GM23338 (cell line): ENCODE measurements at regions not wholly inside any gene's neighbourhood (a gene's known extent, or its start where the extent isn't known, plus 50 kb on each side); places are given as distances from the start of the nearest gene placed in this dataset.

Experiments used
- ATAC-seq: fragments of 200-7000 bp; cut with Tn5 transposase; 3 replicates; pipeline ENCODE4 v1.9.1; 2020
- DNase-seq: peaks from one replicate; pipeline ENCODE4 v3.0.0-alpha.2; 2015; ENCODE audit warnings: low spot score
- H2AFZ ChIP-seq: fragments of 200-600 bp; sonication (generic); 2 replicates; pipeline ENCODE4 v1.8.0; 2016; ENCODE audit warnings: antibody characterized with exemption, mild to moderate bottlenecking, moderate library complexity
- H3F3A ChIP-seq: fragments of 200-600 bp; sonication (generic); replicated peaks from 2 replicates; pipeline ENCODE4 v1.8.0; 2017; ENCODE audit warnings: antibody characterized with exemption, mixed run types, low read depth
- H3K27ac ChIP-seq: fragments of 200-600 bp; sonication (generic); 2 replicates; pipeline ENCODE4 v1.6.1; 2016; ENCODE audit warnings: low read depth
- H3K27me3 ChIP-seq: fragments of 200-600 bp; sonication (generic); 2 replicates; pipeline ENCODE4 v1.8.0; 2016; ENCODE audit warnings: mild to moderate bottlenecking, mixed run types, moderate library complexity; ENCODE audit not compliant: insufficient read depth
- H3K36me3 ChIP-seq: fragments of 200-600 bp; sonication (generic); 2 replicates; pipeline ENCODE4 v1.8.0; 2016; ENCODE audit warnings: mild to moderate bottlenecking; ENCODE audit not compliant: insufficient read depth
- H3K4me1 ChIP-seq: fragments of 200-600 bp; sonication (generic); 2 replicates; pipeline ENCODE4 v1.8.0; 2016; ENCODE audit warnings: mild to moderate bottlenecking, moderate library complexity; ENCODE audit not compliant: insufficient read depth
- H3K4me2 ChIP-seq: fragments of 200-600 bp; sonication (generic); 2 replicates; pipeline ENCODE4 v1.7.1; 2017; ENCODE audit warnings: mixed run types
- H3K4me3 ChIP-seq: fragments of 200-600 bp; sonication (generic); 2 replicates; pipeline ENCODE4 v1.6.1; 2016; ENCODE audit warnings: mixed run types
- H3K79me2 ChIP-seq: fragments of 200-600 bp; sonication (generic); replicated peaks from 2 replicates; pipeline ENCODE4 v1.8.0; 2017; ENCODE audit warnings: mild to moderate bottlenecking; ENCODE audit not compliant: insufficient read depth
- H3K9me2 ChIP-seq: fragments of 200-600 bp; sonication (generic); 2 replicates; pipeline ENCODE4 v1.8.0; 2017; ENCODE audit not compliant: insufficient read depth
- H4K20me1 ChIP-seq: fragments of 200-600 bp; sonication (generic); replicated peaks from 2 replicates; pipeline ENCODE4 v1.8.0; 2017; ENCODE audit warnings: mild to moderate bottlenecking; ENCODE audit not compliant: insufficient read depth
- H3K27ac Mint-ChIP-seq: 2 replicates; pipeline ENCODE4 v1.8.0; 2020; ENCODE audit warnings: inconsistent platforms, mild to moderate bottlenecking, moderate library complexity, mixed read lengths
- H3K27me3 Mint-ChIP-seq: 3 replicates; pipeline ENCODE4 v1.8.0; 2022; ENCODE audit warnings: low read depth, mild to moderate bottlenecking, moderate library complexity, mixed read lengths, inconsistent platforms; ENCODE audit not compliant: insufficient read depth, poor library complexity
- H3K36me3 Mint-ChIP-seq: 3 replicates; pipeline ENCODE4 v1.8.0; 2021; ENCODE audit warnings: low read depth, mild to moderate bottlenecking, inconsistent platforms, moderate library complexity, mixed read lengths
- H3K4me1 Mint-ChIP-seq: 3 replicates; pipeline ENCODE4 v1.8.0; 2020; ENCODE audit warnings: mild to moderate bottlenecking, inconsistent platforms, mixed read lengths
- H3K4me3 Mint-ChIP-seq: 3 replicates; pipeline ENCODE4 v1.8.0; 2021; ENCODE audit warnings: moderate library complexity, mild to moderate bottlenecking, inconsistent platforms, mixed read lengths
- H3K9me3 Mint-ChIP-seq: 3 replicates; pipeline ENCODE4 v1.8.0; 2020; ENCODE audit warnings: moderate library complexity, mild to moderate bottlenecking, inconsistent platforms, mixed read lengths
- CREB1 ChIP-seq: fragments of 250-450 bp; sonication (Bioruptor Pico); IDR thresholded peaks from 2 replicates; pipeline ENCODE4 v1.5.0; 2020; ENCODE audit warnings: low read depth, mild to moderate bottlenecking, moderate library complexity
- CTCF ChIP-seq, 2 experiments: fragments of 200-600 bp in 1 of 2; sonication (generic) in 1 of 2; conservative IDR thresholded peaks; 2 replicates each; pipeline versions ENCODE4 v1.5.1 to v1.6.1; 2016 to 2017; ENCODE audit warnings: antibody characterized with exemption in 2 of 2, low read depth in 2 of 2, mild to moderate bottlenecking in 2 of 2, moderate library complexity in 1 of 2
- ETS1 ChIP-seq: IDR thresholded peaks from 2 replicates; pipeline ENCODE4 v1.6.1; 2016; ENCODE audit warnings: antibody characterized with exemption
- EZH2 ChIP-seq: fragments of 200-600 bp; sonication (generic); IDR thresholded peaks from one replicate; pipeline ENCODE4 v1.8.0; 2017; ENCODE audit warnings: antibody characterized with exemption, mild to moderate bottlenecking, low read depth; ENCODE audit not compliant: unreplicated experiment
- EZH2phosphoT487 ChIP-seq: fragments of 200-600 bp; sonication (generic); IDR thresholded peaks from one replicate; pipeline ENCODE4 v1.8.1; 2018; ENCODE audit warnings: antibody characterized with exemption; ENCODE audit not compliant: unreplicated experiment
- JUNB ChIP-seq: IDR thresholded peaks from one replicate; pipeline ENCODE4 v1.6.1; 2016; ENCODE audit warnings: antibody characterized with exemption; ENCODE audit not compliant: unreplicated experiment
- NANOG ChIP-seq: IDR thresholded peaks from 2 replicates; pipeline ENCODE4 v1.6.1; 2016; ENCODE audit warnings: antibody characterized with exemption, borderline replicate concordance
- POLR2AphosphoS5 ChIP-seq: IDR thresholded peaks from 2 replicates; pipeline ENCODE4 v1.6.1; 2016; ENCODE audit warnings: antibody characterized with exemption, low read depth
- REST ChIP-seq: IDR thresholded peaks from one replicate; pipeline ENCODE4 v1.6.1; 2018; ENCODE audit warnings: antibody characterized with exemption; ENCODE audit not compliant: unreplicated experiment
- STAT1 ChIP-seq: IDR thresholded peaks from one replicate; pipeline ENCODE4 v1.6.1; 2016; ENCODE audit warnings: antibody characterized with exemption; ENCODE audit not compliant: unreplicated experiment
- ZNF114 ChIP-seq: fragments of 250-450 bp; sonication (Bioruptor Pico); IDR thresholded peaks from 2 replicates; pipeline ENCODE4 v1.5.0; 2020; ENCODE audit warnings: mild to moderate bottlenecking, moderate library complexity
- ZNF331 ChIP-seq: fragments of 250-450 bp; sonication (Bioruptor Pico); IDR thresholded peaks from 2 replicates; pipeline ENCODE4 v1.5.0; 2020; ENCODE audit warnings: low read depth, mild to moderate bottlenecking, moderate library complexity

- no peak for TF ChIP-seq REST
- TF ChIP-seq CREB1 (CRISPR knock-in tag), result no peak
- TF ChIP-seq EZH2phosphoT487, result no peak
- no peak for TF ChIP-seq ZNF114 (CRISPR knock-in tag)
- no peak for TF ChIP-seq STAT1
- no peak for TF ChIP-seq ETS1
- no peak for TF ChIP-seq EZH2
- no peak for TF ChIP-seq ZNF331
- no peak for TF ChIP-seq POLR2AphosphoS5
- TF ChIP-seq NANOG, result no peak
Observed at GRCh38 chr7:22663357-22663718, 63.7 kb upstream of the IL6 start (continued).

DNA sequence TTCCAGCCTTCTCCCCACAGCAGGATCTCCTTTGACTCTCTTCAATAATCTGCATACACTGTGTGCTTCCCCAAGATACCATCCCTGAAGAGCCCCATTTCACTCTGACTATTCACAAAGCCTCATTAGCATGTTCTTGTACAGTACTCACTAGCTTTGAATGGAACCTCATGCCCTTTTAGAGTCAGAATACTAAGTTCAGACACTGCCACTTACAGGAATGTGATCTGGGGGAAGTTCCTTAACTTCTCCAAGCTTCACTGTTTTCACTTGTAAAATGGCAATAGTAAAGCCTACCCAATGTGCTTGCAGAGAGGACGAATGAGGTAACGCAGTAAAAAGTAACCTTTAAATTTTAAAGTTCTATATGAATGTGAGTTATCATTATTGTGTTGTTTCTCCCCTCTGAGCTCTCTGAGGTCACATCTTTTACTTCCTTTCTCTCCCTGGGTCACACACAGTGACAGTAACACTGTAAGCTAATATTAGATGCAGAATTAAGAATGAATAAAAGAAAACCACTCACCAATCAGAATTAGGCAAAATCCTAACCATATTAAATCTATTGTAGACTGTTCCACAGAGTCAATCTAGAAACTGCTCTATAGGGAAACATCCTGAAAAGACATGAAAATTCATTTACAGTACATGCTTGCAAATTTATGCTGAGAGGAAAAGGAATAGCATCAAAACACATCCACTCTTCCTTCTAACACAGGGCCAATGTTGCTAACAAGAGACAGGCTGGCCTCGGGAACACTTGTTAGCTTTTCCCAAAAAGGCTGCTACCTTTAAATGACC, 64.2 kb upstream of the IL6 start:
- no peak for DNase-seq
- peaks cover 5% of the 10 kb centered on the region for H3K27me3 Mint-ChIP-seq
- H3K79me2 ChIP-seq, result no peaks in the 10 kb centered on the region
- H3K27me3 ChIP-seq, result no peaks in the 10 kb centered on the region
- no peaks in the 10 kb centered on the region; the same call in 1 of the 2 replicates for H3K36me3 ChIP-seq
- no peak overlapping the region for H2AFZ ChIP-seq
- TF ChIP-seq CTCF (conservative IDR thresholded peaks at IDR 0.05; ENCODE audit: low read depth in 2 of 2), result no peak
- no peak for TF ChIP-seq EZH2phosphoT487
- TF ChIP-seq JUNB, result no peak
- no peak for TF ChIP-seq STAT1
- no peak for TF ChIP-seq EZH2
- no peak for TF ChIP-seq CREB1 (CRISPR knock-in tag)
- no peak overlapping the region for H3K4me3 ChIP-seq
- peak overlapping the region; percentile 5; the same call in 1 of the 2 replicates for H3K27ac Mint-ChIP-seq
- no peak for ATAC-seq
- H3K4me2 ChIP-seq, result no peak overlapping the region
- H3K36me3 Mint-ChIP-seq, result no peaks in the 10 kb centered on the region
- no peak overlapping the region for H3K4me3 Mint-ChIP-seq
- 0 out of 2 replicates have a peak, but pooled peaks cover 14% of the 10 kb centered on the region for H3K9me2 ChIP-seq
- no peaks in the 10 kb centered on the region for H4K20me1 ChIP-seq
- H3K4me1 ChIP-seq, result peaks cover 9% of the 10 kb centered on the region
- H3K27ac ChIP-seq, result no peak overlapping the region
- H3F3A ChIP-seq, result no peaks in the 10 kb centered on the region
- no peaks in the 10 kb centered on the region; the same call in 2 of the 3 replicates for H3K9me3 Mint-ChIP-seq
- peaks cover 15% of the 10 kb centered on the region for H3K4me1 Mint-ChIP-seq
